ENCODE measurements at regions not wholly inside any gene's neighbourhood (a gene's known extent, or its start where the extent isn't known, plus 50 kb on each side); places are given as distances from the start of the nearest gene placed in this dataset.

DNA sequence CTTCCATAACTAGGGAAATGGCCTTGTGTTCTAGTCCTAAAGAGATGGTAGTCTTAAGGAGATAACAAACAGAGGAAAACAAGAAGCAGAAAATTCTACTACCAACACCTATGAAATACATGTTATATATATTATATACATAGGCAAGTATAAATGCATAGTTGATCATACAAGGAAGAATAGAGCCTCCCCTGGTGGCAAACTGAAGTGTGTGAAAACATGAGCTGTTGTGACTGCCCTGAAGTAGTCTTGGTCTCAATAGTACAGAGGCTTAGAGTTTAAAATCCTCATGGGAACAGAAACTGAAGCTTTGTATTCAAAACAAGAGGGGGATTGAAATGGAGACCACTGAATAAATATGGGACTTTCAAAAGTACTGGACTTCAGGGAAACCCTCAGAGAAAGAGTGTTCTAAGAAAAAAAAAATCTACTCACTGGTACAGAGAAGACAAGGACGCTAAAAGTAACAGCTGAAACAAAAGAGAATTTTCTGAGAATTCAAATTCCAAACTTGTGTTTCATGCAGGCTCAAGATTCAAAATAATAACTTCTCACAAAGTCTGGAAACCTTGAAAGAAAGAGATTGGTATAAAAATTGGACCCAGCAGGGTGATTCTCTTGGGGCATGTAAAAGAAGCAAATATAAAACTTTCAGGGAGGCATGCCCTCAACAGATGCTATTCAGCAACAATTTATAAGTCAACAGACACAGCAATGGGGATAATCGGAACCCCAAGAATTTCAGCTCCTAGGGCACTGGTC is 59.7 kb upstream of the SAMD3 start:
- Histone ChIP-seq H2AFZ (ENCODE audit: control insufficient read depth, low read depth, low read length) (no peak overlapping the region), H3K27me3 (replicated peaks in 1 of 2; ENCODE audit: control insufficient read depth in 2 of 2, insufficient read depth in 2 of 2, low read length in 1 of 2) (no peaks in the 10 kb centered on the region), H3K36me3 (ENCODE audit: control insufficient read depth in 2 of 2, insufficient read depth in 2 of 2, low read length in 1 of 2) (no peaks in the 10 kb centered on the region), H3K4me1 (ENCODE audit: control insufficient read depth, insufficient read depth, low read length) (no peaks in the 10 kb centered on the region), H3K4me2 (ENCODE audit: control insufficient read depth, insufficient read depth) (no peak overlapping the region), H3K79me2 (ENCODE audit: control insufficient read depth, insufficient read depth, low read length) (no peaks in the 10 kb centered on the region), H3K27ac (ENCODE audit: control insufficient read depth, insufficient read depth) (no peak overlapping the region), H3K4me3 (no peak overlapping the region), H4K20me1 (ENCODE audit: control insufficient read depth, insufficient read depth) (no peaks in the 10 kb centered on the region), H3K9me3 (replicated peaks; ENCODE audit: control insufficient read depth, insufficient read depth, low read length) (peaks cover 1% of the 10 kb centered on the region; the same call in 1 of the 3 replicates), H3K9ac (ENCODE audit: control insufficient read depth, insufficient read depth, low read length) (no peak overlapping the region)
- POLR2A ChIA-PET = no interaction called here
- FAIRE-seq = no peak
- intact Hi-C loops (cut with micrococcal nuclease; ENCODE audit: unreplicated experiment) (loop anchor here (1.0 to 5.0 kb wide), 3 partner anchors 44 to 240 kb away; no protein-coding TSS in a partner anchor), in situ Hi-C loops (cut with MboI) (no loop called here)
- no peak for DNase-seq (ENCODE audit: low read depth, low spot score)
- peak; percentile 96 for ATAC-seq
- RAD21 ChIA-PET (ENCODE audit: unreplicated experiment) = interaction anchor here (0.6 to 1.6 kb wide), 12 partner anchors 10 to 246 kb away, joined by 3 to 8 read pairs (median 4); partner anchors contain the start of gene SAMD3
- TF ChIP-seq NFYA (IDR thresholded peaks at IDR 0.05; ENCODE audit: borderline replicate concordance, low read depth, low read length) = no peak
- TF ChIP-seq SIN3A (IDR thresholded peaks at IDR 0.05; ENCODE audit: low read depth, low read length) = no peak
- peak; percentile 31; the same call in 1 of the 2 replicates for TF ChIP-seq CBX5 (IDR thresholded peaks at IDR 0.05; ENCODE audit: low read depth)
- peak; percentile 70; the same call in 1 of the 2 replicates for TF ChIP-seq SMC3 (IDR thresholded peaks at IDR 0.05; ENCODE audit: borderline replicate concordance, low read length)
- peak; percentile 67 for TF ChIP-seq RAD21 (IDR thresholded peaks at IDR 0.05; ENCODE audit: insufficient read depth, low read depth, low read length)
- TF ChIP-seq, protein P1, sequence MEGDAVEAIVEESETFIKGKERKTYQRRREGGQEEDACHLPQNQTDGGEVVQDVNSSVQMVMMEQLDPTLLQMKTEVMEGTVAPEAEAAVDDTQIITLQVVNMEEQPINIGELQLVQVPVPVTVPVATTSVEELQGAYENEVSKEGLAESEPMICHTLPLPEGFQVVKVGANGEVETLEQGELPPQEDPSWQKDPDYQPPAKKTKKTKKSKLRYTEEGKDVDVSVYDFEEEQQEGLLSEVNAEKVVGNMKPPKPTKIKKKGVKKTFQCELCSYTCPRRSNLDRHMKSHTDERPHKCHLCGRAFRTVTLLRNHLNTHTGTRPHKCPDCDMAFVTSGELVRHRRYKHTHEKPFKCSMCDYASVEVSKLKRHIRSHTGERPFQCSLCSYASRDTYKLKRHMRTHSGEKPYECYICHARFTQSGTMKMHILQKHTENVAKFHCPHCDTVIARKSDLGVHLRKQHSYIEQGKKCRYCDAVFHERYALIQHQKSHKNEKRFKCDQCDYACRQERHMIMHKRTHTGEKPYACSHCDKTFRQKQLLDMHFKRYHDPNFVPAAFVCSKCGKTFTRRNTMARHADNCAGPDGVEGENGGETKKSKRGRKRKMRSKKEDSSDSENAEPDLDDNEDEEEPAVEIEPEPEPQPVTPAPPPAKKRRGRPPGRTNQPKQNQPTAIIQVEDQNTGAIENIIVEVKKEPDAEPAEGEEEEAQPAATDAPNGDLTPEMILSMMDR (IDR thresholded peaks at IDR 0.05 in 2 of 3, conservative IDR thresholded peaks at IDR 0.05 in 1 of 3; ENCODE audit: control insufficient read depth in 2 of 3, extremely low read depth in 1 of 3, insufficient read depth in 1 of 3, low read depth in 3 of 3, low read length in 3 of 3) = peak; percentile 43 to 59 (median 51); a peak in 5 of 6 replicates
- 22% methylated on average over 2 of the region's 2 CpGs for WGBS (ENCODE audit: insufficient coverage, insufficient replicate concordance, low lambda C conversion rate, missing lambda C conversion rate)
- SMC1A ChIA-PET (ENCODE audit: uncharacterized antibody, unreplicated experiment) = interaction anchor here (0.7 to 2.9 kb wide), 17 partner anchors 9 to 472 kb away, joined by 3 to 15 read pairs (median 4); partner anchors contain the start of gene SAMD3
- CTCF ChIA-PET = interaction anchor here (0.6 to 3.6 kb wide), 25 partner anchors 10 to 560 kb away, joined by 3 to 26 read pairs (median 3); partner anchors contain the start of gene SAMD3
- no TSS peak for BruUV-seq (replicated peaks)
